ENCODE measurements at regions not wholly inside any gene's neighbourhood (a gene's known extent, or its start where the extent isn't known, plus 50 kb on each side); places are given as distances from the start of the nearest gene placed in this dataset.
"Not testable (repeated sequence)": the region's sequence is repeated elsewhere in the genome, so short reads cannot be mapped to it uniquely, and the experiment has no call there.

GRCh38 chr14:105769061-105769730 is 242.8 kb downstream of the TMEM121 start:
- not testable (repeated sequence) for TF ChIP-seq CTCF, POLR2A (IDR thresholded peaks at IDR 0.05)
